ENCODE measurements at regions not wholly inside any gene's neighbourhood (a gene's known extent, or its start where the extent isn't known, plus 50 kb on each side); places are given as distances from the start of the nearest gene placed in this dataset.
"Not testable (repeated sequence)": the region's sequence is repeated elsewhere in the genome, so short reads cannot be mapped to it uniquely, and the experiment has no call there.

DNA sequence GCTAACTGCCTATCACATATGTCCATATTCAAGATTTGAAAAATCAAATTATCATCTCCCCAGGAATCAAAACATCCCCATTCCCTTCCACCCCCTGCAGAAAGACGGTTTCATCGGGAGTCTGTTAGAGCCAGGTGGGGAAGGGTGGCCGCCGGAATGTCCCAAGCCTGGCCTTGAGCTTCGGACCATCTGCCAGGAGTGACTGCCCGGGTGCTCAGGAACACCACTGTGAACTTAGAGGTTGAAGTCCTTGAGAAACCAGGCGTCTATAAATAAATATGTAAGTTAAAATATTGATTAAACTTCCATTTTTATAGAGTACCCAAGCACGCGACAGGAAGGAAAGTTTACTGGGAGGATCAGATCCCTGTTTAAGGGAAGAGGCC lies 250.8 kb downstream of the DLL1 start:
- no peak for DNase-seq

- no peak for DNase-seq
These were observed 251.4 kb downstream of the DLL1 start for GRCh38 chr6:170039156-170040114.

DNA sequence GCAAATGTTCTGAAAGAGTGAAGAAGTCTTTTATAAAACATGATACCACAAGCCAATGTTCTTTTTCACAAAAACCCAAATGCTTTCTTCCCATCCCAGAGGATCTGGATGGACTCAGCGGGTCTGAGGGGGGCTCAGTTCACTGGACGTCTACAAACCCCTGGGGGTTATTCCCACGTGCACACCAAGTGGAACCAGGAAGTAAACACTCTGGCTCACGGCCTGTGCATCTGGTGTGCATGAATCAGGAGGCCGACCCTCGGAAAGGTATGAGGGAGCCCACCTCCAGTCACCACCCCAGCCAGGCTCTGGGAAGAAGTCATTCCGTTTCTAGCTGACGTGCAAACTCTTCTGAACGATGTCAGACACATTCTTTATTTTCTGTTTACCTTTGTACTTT lies 252.2 kb downstream of the DLL1 start:
- DNase-seq, result no peak

DNA sequence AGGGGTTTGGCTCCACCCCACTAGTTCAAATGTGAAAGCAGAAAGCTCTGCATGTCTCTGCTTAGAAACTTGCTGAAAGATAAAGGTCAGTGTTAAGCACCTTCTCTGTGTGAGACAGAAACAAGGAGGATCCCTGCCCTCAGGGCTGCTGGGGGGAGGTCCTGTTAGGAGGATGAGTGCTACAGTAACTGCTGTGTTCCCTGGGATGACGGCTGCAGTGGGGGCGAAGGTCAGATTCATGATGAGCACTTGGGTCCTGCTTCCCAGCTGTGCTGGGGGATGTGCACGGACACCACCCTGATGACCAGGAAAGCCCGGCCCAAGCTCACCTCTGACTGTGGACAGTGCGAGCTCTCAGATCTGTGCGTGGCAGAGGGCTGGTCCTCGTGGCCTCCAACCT lies 252.6 kb downstream of the DLL1 start:
- DNase-seq, result no peak

DNA sequence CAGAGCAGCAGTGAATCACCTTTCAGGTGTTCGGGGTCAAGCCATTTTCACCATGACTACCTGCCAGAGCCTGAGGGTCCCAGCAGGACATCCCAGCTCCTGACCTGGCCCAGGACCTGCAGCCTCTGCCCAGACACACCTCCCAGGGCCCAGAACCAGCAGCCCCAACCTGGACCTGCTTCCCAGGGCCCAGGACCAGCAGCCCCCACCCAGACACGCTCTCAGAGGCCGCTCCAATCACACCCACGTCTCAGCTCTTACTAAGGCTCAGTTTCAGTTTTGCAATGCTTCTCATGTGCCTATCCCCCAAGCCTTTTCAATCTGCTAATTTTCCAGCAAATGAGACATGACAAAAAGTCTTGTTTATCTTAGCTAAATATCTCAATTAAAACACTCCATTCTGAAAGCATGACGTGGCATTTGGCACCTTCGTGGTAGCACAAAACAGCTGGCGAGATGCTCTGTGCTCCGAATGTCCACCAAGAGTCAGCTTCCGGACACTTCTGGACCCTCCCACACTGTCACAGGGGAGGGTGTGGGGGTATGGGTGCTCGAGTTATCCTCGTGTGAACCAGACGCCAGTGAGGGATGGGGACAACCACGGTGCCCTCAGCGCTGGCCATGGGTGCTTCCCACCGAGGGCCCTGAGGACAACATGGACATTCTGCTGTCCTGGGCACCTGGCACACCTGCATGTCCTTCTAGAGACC lies 253.2 kb downstream of the DLL1 start:
- DNase-seq, result no peak

DNA sequence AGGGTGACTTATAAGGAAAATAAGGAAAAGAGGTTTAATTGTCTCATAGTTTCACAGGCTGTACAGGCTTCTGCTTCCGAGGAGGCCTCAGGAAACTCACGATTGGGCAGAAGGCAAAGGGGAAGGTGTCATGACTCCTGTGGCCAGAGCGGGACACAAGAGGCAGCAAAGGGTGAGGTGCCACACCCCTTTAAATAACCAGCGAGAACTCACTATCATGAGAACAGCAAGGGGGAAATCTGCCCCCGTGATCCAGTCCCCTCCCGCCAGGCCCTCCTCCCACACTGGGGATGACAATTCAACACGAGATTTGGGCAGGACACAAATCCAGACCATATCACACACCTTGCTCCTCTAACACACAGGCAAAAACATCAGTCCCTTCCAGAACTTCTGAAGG lies 254.0 kb downstream of the DLL1 start:
- no peak for DNase-seq

- DNase-seq, result not testable (repeated sequence)
These were observed 254.5 kb downstream of the DLL1 start for GRCh38 chr6:170036367-170036766.

GRCh38 chr6:170035901-170036304 lies 255.0 kb downstream of the DLL1 start:
- DNase-seq, result peak; percentile 21

DNA sequence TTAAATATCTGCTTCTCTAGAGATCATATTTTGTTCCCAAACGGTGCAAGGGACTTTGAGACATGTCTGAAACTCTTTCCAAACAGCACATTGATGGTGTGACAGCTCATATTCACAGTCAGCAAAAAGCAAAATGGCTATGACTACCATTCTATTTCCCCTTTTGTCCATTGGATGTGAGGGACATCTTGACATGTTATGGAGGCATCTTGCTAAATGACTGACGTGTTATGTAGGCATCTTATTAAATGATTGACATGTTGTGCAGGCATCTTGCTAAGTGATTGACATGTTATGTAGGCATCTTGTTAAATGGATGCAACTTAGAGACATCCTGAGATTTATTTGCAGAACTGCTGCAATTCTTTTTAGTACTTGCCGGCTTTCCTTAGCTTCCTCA lies 255.8 kb downstream of the DLL1 start:
- DNase-seq, result no peak

DNA sequence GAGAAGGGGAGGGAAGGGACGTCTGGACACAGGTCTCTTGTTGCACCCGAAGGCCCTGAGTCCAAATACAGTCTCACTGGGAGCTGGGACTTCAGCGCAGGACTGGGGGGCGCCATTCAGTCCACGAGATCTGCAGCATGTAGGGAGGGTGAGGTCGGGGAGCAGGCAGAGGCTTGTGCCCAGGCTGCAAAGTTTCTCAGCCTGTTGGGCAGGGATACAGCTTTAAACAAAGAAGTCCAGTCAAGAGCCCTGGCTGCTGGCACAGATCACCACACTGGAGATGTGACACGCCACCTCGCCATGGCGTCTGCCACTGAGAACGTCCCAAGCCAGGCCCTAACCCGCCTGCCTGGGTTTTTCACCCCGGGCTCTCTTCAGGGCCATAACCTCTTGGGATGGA lies 256.6 kb downstream of the DLL1 start:
- no peak for DNase-seq

DNA sequence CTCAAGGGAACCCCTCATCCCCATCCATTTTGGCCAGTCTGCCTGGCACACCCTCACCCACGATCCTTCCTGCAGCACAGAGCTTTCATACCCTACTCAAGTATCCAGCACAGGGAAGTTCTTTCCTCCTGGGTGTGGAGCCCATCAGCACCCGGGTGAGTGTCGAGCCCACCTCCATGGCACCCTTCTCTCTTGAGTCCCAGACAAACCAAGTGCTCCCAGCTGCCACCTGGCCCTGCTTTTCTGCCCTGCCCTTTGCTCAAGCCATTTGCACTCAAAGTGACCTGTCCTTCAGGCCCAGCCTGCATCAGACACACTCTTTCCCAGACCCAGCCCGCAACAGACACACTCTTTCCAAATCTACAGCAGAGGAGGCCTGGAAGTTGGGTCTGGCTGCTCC lies 257.2 kb downstream of the DLL1 start:
- DNase-seq, result no peak

GRCh38 chr6:170032706-170033309 lies 258.1 kb downstream of the DLL1 start:
- no peak for DNase-seq

DNA sequence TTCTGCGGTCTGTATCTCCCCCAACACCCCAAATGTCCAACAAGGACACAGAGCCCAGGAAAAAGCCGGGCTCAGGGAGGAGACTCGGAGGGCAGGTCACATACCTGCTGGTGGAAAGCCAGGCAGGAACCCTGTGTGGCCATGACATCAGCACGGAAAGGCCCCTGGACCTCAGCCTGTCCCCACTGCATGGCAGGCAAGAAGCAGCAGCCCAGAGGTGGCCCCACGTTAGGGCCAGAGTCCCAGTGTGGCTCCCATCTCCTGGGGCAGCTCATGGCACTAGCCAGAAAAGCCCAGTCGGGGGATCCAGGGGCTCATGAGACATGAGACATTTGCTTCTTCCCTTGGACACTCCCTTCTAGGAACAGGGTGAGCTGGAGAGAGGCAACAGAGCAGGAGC lies 258.7 kb downstream of the DLL1 start:
- no peak for DNase-seq

- no peak for DNase-seq
These were observed 259.2 kb downstream of the DLL1 start for GRCh38 chr6:170031684-170032121.

DNA sequence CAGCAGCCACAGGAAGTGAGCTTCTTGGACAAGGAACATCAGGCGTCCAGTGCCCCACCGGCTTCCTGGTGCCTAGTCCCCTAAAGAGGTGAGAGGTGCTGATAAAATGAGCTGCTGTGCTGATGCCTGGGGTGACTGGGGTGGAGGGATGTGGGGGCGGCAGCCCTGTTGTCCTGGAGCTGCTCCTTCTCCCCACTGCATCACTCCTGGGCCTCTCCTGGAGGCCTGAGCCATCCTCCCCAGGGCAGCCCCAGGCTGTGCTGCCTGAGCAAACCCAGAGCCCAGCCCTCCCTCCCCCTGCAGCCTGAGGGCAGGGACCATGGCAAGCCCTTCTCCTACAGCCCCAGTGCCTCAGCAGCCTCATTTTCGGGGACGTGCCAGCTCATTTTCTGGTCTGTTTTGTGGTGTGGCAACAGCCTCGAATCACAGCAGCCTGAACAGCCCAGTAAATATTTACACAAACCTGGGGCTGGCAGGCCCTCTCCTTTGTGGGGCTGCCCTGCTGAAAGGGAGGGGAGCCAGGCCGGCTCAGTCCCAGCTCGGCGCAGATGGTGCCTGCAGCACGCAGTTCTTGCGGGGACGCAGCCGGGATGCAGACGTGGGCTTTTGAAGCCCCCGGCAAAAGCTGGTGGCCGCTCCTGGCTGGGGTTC lies 259.9 kb downstream of the DLL1 start:
- DNase-seq, result no peak

- no peak for DNase-seq
These were observed 260.5 kb downstream of the DLL1 start for GRCh38 chr6:170030284-170030815.

- no peak for DNase-seq
These were observed 261.2 kb downstream of the DLL1 start for GRCh38 chr6:170029416-170030283.

GRCh38 chr6:170028629-170029345 lies 262.1 kb downstream of the DLL1 start:
- DNase-seq, result no peak

DNA sequence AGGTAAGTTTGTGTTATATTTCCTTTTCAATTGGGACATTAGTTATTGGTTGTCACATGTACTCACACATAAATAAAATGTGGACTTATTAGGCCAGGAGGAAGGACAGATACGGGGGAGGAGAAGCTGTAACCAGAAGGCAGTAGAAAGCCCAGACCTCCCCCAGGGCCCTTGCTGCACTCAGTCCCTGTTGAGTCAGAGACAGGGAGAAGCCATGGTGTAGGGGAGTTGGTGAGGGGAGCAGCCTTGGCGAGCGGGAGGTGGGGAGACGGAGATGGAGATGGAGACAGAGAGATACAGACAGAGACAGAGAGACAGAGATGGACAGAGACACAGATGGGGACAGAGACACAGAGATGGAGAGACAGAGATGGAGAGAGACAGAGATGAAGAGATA lies 263.2 kb downstream of the DLL1 start:
- DNase-seq, result no peak

GRCh38 chr6:170026751-170027646 lies 263.9 kb downstream of the DLL1 start:
- DNase-seq, result no peak
